Fibroblast of the conjunctiva (primary cell): ENCODE measurements at regions not wholly inside any gene's neighbourhood (a gene's known extent, or its start where the extent isn't known, plus 50 kb on each side); places are given as distances from the start of the nearest gene placed in this dataset.

Experiments used
- DNase-seq: peaks from one replicate; pipeline ENCODE4 v3.0.0-alpha.2; 2010; ENCODE audit warnings: low read depth

GRCh38 chr11:127133061-127133460 is 132.5 kb upstream of the KIRREL3 start:
- no peak for DNase-seq

- no peak for DNase-seq
Observed at GRCh38 chr11:127130321-127130720, 129.8 kb upstream of the KIRREL3 start.

GRCh38 chr11:127126986-127127385 is 126.4 kb upstream of the KIRREL3 start:
- no peak for DNase-seq

DNA sequence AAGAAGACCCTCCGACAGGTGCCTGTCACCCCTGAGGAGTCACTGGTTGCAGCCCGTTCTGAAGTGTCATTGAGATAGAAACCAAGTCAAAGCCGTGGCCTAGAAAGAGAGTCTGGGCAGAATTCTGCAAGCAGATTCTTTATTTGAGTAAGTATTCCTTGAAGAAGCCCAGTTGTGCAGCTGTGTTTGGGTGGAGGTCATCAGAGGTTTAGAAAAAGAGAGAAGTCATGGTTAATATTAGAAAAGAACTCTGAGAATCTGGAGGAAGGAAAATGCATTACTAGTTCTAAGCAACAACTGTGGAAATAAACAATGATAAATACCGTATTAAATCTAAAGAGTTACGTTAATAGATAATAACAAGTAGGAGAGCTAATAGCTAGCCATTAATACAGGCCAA is 118.8 kb upstream of the KIRREL3 start:
- no peak for DNase-seq

DNA sequence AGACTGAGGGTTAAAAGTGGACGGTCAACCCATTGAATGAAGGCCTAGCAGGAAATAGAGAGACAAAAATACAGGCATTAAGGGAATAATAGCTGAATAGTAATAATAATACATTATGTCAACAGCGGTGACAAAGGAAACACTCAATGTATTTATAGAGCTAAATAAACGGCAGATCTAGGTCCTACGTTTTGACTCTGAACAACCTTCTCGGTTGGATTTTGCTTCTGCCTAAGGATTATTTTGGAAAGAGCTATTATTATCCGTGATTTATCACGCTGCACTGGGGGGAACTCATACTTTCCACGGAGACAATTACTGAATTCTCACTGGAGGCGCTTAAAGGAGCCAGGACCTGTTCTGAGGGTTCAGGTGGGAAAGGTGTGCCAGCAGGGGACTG is 118.2 kb upstream of the KIRREL3 start:
- no peak for DNase-seq

GRCh38 chr11:127117231-127117739 is 116.7 kb upstream of the KIRREL3 start:
- DNase-seq, result no peak

GRCh38 chr11:127115844-127116243 is 115.3 kb upstream of the KIRREL3 start:
- no peak for DNase-seq

GRCh38 chr11:127114035-127114434 is 113.5 kb upstream of the KIRREL3 start:
- no peak for DNase-seq

DNA sequence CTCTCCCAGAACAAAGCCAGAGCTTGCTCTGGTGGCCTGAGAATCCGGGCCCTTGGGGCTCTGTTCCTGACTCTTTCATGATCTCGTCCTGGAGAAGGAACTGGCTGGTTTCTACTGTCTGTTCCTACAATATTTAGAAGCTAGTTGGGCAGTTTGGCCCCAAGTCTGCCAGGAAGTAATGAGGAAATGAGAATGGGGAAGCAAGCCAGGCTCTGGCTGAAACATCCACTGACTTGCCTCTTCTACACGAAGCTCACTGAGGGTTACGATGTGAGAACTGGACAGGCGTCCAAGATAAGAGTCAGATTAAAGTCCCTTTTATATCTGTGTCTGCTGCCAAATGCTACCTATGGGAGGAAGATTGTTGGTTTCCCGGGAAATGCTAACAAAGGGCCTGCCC is 110.0 kb upstream of the KIRREL3 start:
- DNase-seq, result no peak

DNA sequence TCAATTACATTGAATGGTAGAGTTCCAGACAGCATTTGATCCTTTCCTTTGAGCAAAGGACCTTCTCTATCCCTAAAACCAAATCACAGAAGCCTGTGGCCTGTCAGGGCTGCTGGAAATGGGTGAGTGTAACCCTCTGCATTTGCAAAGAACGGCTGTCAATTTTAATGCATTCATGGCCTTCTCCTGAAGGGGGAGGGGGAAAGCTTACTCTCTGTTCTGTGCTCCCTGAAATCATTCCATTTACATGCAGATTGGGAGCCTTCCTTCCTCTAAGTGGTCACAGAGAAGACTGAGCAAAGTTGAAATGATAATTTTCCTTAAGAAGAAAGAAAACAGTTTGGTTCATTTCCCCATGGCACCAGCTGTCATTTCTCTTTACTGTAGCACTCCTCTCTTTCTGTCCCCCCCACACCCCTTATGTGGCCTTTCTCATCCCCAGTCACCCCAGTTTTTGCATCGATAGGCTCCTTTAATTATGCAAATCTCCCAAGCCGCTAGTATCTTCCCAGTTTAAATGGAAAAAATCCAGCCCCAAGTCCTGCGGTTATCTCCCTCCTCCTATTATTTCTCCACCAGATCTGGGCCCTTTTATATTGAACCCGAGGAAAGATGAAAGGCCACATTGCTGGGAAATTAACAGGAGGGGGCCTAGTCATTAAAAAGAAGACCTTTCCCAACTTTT is 109.4 kb upstream of the KIRREL3 start:
- no peak for DNase-seq

- no peak for DNase-seq
Observed at GRCh38 chr11:127108838-127109237, 108.3 kb upstream of the KIRREL3 start.

DNA sequence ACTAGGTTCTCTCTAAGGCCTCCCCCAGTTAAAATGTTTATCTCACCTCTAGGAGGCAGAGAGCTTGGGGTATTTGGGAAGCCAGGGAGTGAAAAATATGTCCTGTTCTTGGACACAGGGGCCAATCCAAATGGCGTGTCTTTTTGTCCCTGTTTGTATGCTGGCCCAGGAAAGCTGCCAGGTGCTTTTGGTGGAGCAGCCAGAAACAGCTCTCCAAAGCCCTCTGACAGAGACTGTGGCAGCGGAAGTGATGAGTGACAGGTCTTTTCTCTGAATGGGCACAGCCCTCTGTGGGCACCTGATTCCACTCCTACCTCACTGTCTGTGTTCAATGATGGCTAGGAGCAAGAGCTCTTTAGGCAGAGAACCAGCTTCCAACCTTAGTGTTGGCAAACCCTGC is 106.4 kb upstream of the KIRREL3 start:
- DNase-seq, result no peak

DNA sequence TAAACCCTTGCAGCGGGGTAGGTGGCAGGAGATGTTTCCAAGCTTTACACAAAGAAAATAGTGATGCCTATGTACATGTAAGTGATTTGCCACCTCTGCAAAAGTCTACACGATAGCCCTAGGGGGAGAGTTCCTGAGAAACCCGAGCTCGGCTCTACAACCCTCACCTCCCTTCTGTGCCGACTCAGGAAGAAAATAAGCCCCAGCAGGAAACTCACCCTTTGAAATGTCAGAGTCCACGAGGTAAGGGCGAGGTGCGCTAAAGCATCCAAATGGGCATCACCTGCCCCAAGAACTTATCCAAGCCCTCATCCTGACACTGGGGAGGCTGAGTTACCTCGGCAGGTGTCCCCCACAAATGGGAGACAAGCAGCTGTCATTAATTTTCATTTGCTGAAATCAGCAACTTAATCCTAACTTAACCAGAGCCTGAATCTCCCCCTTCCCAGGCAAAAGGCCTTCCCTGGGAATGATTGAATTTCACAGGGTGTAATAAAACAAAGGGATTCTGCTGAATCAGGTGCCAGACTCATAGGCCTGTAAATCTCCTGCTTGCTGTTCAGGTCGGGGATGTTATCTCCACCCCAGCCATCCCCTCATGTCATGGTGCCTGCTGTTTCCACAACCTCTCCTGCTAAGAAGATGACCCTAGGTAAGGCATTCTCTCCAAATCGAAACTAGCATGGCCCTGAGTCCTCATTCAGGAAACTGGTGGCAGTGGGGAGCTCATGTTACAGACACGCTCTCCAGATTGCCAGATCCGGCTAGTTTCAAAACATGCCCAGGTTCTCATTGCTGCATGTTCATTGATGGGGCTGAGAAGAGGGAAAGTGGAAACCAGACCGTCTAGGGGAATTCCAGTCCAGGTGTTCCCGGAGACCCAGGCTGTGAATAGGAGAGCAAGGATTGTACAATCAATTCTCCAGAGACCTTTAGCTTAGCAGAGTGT is 105.3 kb upstream of the KIRREL3 start:
- no peak for DNase-seq

GRCh38 chr11:127103586-127104388 is 103.2 kb upstream of the KIRREL3 start:
- DNase-seq, result no peak

DNA sequence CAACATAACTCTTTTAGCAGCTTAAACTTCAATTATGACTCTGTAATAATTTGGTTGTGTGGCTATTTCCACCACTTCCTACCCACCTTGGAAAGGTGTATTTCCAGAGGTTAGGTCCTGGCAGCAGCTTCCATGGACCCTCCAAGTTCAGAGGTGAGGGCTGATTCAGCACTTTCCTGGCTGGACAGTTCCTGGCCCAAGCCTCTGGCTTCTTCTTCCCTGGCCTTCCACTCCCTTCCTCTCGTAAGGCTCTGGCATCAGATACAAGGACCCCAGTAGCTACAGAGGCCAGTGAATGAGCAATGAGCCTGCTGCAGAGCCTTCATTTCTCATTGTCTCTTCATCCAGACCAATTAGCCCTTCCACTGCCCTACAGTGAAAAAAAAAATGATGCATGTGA is 98.1 kb upstream of the KIRREL3 start:
- DNase-seq, result no peak

- DNase-seq, result no peak
Observed at GRCh38 chr11:127080735-127081134, 80.2 kb upstream of the KIRREL3 start.

DNA sequence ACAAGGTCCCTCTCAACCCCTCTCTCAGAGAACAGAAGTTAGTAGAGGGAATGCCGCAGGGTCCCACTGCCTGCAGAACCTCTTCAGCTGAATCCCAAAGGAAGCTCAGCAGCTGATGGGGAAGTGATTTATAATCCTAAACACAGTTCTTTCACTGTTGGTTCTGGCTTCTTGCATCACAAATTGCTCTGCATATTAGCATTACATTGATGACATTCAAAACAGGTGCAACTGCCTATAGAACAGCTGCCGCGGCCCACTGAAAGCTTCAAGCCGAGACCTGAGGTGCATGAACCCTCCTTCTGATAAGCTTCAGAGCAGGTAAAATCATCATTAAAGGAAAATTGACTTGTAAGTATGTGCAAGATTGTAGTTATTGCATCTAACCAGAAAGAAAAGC is 75.2 kb upstream of the KIRREL3 start:
- no peak for DNase-seq

- no peak for DNase-seq
Observed at GRCh38 chr11:127074151-127074761, 73.7 kb upstream of the KIRREL3 start.

DNA sequence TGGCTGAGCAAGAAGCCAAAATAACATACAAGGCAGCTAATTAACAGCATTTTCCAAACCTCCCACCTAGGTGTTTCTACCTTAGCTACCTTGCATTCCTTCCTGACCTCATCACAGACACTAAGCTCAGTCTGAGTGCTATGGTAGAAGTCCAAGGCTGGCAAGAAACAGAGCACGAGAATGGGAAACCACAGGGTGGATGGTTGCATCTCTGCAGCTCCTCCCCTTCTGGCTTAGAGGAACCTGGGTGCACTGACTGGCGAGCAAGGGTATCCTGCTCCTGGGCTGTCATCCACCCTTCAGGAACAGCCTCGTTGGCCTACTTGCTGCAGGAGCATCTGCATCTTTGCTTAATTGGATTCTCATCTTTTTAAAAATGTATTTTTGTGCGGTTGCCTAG is 73.1 kb upstream of the KIRREL3 start:
- DNase-seq, result no peak

- no peak for DNase-seq
Observed at GRCh38 chr11:127071606-127072005, 71.0 kb upstream of the KIRREL3 start.

DNA sequence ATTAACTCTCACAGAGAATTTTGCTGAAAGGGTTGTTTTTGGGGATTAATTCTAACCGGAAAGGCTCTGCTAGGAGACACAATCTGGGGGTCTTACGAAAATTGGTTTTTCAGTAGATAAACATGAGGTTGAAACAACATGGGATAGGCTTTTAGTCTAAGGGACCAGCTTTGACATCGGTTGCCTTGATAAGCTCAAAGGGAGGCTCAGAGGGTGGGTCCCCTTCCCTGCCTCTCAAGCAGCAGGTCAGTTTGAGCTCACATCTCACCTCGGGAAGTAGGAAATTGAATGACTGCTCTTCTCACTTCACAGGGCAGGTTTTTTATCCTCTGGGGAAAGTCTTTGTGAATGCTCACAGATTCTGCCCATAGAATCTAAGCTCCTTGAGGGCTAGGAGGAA is 70.2 kb upstream of the KIRREL3 start:
- DNase-seq, result no peak
